Kidney tubule cell (primary cell): ENCODE measurements at regions not wholly inside any gene's neighbourhood (a gene's known extent, or its start where the extent isn't known, plus 50 kb on each side); places are given as distances from the start of the nearest gene placed in this dataset.

Experiments used
- DNase-seq: peaks from one replicate; pipeline ENCODE4 v3.0.0-alpha.2; 2018; ENCODE audit warnings: low spot score

DNA sequence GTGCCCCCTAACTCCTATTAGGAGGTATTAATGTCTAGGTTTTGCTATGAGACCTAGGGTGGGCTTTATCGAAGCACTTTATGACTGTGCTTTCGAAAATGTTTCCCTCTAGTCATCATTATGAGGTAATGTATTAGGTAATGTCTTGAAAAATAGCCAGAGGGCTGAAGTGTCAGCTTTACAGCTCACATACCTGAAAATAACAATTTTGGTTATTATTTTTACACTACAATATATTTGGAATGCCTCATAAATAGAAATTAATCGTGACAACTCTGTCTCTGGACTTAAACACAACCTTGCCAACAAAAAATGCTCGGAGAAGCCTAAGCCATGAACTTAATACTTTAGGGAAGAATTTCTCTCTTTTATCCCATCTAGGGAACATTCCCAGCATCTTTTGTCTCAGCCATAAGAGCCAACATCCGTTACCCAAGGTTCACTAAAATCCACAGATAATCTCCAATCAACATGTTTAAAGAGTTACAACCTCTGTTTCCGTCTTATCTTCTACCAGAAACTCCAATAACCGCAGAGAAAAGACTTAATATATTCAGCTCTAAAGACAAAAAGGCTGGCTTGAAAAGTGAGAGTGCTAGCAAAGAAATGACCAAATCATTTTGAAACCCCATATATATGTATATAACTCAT is 130.9 kb upstream of the RND3 start:
- peak; percentile 57 for DNase-seq

DNA sequence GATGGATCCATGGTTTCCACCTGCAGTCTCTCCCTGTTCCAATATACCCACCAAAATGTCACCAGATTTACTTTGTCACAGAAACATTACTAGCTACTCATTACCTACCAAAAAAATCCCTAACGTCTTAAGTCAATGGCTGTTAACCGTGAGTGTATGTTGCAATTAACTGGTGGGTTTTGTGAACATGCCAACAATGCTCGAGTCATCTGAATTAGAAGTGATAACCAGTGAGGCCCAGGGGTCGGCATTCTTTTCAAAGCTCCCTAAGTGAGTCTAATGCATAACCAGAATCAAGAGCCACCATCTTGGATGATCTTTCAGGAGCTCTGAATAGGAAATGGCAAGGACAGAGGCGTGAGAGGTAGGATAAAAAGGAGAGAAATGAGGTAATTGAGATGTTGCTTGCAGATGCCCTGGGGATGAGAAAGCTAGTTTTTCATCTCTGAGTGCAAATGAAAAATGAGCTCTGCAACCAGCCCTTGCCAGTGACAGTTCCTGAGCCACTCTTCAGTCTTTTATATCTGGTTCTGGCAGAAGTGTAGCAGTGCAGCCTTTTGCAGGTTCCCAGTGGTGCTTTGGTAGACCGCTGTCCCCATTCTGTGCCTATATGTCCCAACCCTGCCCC is 130.0 kb upstream of the RND3 start:
- DNase-seq: peak; percentile 72

GRCh38 chr2:150612957-150613710 is 125.7 kb upstream of the RND3 start:
- no peak for DNase-seq

- peak; percentile 71 for DNase-seq
Observed at GRCh38 chr2:150610670-150611279, 123.3 kb upstream of the RND3 start.

DNA sequence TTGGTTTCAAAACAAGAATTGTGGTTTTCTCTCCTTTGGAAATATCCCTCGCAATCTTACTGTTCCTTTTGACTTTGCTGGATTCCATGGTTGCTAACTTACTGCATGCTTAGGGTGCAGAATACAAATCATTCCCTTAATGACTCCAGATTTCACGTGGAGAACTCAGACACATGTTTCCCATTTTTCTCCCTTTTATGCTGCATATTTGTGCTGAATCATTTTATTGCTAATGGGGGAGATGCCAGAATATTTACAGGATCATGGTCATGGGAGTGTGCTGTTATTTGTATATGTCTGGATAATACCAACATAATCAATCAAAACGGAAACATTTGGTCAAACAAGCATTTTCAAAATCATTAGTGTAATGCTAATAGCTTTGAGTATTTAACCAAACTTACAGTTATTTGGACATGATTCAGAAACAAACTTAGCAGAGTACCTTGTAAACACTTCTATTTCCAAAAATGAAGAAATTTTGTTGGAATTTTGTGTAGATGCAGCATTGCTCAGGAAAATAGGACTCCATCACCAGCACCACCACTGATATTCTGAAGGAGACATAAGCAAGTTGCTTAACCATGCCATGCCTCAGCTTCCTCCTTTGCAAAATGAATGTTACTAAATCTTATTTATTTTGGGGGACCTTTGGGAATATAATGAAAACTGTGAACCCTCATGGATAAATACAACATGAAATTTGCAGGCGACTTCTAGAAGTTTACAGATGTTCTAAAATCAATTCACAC is 122.5 kb upstream of the RND3 start:
- no peak for DNase-seq

DNA sequence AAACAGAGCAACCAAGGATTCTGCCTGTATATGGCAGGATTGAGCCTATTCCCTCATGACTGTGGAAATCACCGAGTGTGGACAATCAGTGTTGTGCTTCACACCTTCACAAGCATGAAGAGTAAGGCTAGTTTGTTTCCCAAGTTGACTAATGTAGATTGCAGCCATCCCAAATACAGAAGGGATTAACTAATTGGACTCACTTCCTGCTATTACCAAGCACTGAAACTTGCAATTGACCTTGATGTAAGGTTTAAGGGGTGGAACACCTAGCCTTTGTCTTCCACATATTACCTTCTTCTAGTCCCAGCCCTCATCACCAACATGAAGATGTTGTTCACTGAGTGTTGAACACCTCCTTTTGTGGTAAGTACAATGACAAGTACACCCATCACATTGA is 120.9 kb upstream of the RND3 start:
- DNase-seq: peak; percentile 37

DNA sequence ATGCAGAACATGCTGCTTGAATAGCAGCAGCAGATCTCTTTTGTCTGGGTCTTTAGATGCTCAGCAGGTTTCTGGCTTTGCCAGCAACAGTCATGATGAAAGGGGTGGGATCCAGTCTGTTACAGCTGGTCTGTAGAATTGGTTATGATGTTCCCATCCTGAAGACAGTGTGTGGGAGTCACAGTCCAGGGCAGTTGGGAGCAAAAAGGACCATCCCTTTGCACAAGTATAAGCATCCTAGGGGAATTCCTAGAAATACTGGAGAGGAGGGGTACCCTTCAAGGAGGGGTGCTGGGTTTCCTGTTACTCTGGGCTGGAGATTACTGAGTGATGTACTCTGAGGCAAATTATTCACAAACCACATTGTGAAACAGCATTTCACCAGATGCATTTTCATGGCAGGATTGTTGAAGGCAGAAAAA is 119.9 kb upstream of the RND3 start:
- DNase-seq: peak; percentile 30

DNA sequence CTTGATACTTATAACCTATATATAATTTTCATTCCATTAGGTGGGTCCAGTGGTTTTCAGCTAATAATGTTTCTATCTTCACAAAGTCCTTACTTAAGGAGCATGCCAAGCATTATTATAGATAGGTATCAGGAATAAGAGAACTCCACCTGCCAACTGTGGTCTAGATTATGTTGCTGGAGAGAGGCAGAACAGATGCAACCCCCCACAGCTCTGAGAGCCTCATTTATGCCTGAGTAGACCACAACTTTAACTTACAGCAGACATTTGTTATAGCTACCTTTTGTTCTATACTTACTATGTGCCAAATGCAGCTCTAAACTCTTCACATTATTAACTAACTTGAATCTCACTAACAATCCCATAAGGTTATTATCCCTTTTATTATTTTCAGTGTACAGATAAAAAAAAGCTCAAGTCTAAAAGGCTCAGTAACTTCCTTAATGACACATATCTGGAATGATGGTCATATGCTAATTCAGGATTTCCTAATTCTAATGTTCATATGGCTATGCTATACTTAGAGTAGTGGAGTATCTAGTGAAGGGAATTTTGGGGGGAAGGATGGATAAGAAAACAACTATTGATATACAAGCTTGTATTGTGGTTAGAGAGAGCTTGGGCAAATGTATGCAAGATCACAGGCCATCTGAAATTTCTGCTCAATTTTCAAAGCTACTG is 119.1 kb upstream of the RND3 start:
- no peak for DNase-seq

GRCh38 chr2:150605664-150606063 is 118.2 kb upstream of the RND3 start:
- DNase-seq: no peak

DNA sequence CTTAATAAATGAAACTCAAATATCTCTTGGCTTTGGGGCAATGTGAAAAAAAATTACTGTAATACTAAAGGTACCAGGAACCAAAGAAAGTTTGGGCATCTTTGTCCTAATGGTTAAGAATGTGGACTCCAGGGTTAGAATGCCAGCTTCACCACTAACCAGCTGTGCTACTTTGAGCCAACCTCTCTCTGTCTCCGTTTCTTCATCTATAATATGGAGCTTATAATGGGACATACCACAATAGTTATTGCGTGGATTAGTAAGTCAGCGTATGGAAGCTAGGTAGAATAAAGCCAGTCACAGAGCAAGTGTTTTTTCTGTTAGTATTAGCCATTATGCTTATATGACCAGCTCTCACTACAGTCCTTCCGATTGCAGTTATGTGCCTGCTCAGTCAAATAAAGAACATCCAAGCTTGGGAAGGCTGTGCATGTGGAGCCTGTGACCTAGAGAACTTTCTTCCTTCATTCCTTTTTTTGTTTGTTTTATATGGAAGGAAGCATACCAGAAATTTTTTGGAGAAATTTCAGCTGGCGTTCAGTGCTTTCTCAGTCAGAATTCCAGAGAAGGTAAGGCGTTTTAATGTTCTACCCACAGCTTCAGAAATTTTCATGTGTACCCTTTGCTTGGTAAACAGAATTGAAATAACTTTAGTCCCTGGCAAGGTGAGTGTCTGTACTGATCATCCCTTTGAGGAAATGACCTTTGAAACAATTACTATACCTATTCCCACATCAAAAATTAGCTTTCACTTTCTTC is 114.0 kb upstream of the RND3 start:
- peak; percentile 60 for DNase-seq

DNA sequence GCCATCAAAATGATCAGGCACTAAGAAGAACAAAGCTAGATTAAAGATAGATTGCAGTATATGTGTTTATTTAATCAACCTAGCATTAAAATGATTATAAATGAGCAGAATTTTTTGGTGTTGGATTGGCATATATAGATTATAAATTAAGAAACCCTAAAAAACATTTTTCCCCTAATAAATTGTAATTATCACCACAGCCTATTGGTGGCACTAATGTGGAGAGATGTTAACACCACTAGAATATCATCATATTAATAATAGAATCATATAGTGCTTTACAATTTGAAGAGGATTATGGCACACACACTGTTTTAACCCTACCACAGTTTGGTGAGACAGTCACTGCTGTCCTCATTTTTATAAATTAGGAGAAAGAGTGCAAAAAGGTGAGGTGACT is 112.4 kb upstream of the RND3 start:
- no peak for DNase-seq

DNA sequence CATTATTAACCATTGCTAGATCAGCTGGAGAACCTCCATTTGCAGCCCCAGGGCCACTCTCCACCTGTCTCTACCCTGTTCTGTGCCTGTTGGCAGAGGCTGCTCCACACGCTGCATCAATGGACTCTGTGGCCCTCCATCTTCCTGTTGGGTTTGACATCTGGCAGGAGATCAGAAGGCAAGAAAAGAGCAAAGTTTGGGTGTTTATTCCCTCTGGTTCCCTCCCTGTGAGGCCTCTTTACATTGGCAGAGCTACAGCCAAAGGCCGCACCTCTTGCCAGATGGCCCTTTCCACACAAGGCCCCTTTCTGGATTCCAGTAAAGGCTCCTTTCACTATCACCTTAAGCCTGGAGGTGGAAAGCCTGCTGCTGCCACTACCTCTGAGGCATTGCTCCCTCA is 110.9 kb upstream of the RND3 start:
- no peak for DNase-seq

DNA sequence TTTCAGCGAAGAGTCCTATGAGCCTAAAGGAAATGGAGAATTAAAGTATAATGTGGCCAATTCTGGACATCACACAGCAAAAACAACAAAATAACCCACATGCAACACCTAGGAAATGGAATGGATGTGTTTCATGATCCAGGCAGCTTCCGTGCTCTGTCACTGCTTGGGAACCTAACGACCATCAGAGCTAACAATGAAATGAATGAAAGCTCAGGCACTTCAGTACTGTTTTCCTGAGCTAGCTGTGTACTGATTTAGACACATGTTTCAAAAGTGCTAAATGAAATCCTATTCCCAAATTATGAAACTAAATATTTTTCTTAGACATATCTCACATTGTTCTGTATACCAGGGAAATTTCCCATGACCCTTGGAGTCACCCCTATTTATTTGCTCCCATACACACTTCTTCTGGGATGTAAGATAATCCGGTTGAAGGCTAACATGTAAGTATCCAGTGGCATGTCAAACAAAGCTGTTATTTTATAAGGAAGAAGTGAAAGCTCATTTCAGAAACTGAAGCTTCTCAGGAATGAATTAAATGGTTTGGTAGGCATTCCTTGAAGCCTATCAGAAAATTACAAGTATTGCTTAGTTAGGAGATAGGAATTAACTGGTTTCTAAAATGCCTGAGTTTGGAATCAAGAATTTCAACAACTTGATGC is 108.5 kb upstream of the RND3 start:
- DNase-seq: no peak

DNA sequence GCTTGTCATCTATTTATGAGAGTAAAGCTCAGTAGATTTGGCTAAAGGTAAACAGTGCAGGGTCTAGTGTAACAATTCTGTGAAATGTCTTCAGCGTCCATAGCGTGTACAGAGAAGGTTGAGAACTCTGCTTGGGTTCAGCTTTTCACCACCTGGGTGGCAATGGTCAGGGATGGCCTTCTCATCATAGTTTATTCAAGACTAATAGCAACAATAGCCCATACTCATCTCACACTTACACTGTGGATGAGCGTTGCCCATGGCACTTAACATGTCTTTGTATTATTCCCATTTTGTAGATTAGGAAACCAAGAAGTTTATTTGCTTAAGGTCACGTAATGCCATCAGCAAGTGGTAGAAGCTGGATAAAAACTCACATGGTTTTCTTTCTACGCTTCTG is 106.8 kb upstream of the RND3 start:
- DNase-seq: no peak

GRCh38 chr2:150591496-150592285 is 104.2 kb upstream of the RND3 start:
- DNase-seq: peak; percentile 36

GRCh38 chr2:150589681-150590080 is 102.2 kb upstream of the RND3 start:
- DNase-seq: no peak

DNA sequence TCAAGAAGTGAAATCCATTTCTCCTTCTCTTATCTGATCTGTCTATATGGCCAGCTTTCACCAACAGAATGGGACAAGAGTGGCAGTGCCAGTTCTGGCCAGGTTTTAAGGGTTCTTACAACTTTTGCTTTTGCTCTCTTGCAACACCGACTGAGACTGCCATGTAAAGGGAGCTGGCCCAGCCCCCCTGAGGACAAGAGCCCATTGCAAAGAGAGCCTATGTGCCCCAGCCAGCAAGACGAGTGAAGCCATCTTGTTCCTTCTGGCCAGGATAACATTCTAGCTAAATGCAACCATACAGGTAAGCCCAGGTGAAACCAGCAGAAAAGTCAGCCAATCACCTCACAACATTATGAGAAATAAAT is 101.0 kb upstream of the RND3 start:
- no peak for DNase-seq

DNA sequence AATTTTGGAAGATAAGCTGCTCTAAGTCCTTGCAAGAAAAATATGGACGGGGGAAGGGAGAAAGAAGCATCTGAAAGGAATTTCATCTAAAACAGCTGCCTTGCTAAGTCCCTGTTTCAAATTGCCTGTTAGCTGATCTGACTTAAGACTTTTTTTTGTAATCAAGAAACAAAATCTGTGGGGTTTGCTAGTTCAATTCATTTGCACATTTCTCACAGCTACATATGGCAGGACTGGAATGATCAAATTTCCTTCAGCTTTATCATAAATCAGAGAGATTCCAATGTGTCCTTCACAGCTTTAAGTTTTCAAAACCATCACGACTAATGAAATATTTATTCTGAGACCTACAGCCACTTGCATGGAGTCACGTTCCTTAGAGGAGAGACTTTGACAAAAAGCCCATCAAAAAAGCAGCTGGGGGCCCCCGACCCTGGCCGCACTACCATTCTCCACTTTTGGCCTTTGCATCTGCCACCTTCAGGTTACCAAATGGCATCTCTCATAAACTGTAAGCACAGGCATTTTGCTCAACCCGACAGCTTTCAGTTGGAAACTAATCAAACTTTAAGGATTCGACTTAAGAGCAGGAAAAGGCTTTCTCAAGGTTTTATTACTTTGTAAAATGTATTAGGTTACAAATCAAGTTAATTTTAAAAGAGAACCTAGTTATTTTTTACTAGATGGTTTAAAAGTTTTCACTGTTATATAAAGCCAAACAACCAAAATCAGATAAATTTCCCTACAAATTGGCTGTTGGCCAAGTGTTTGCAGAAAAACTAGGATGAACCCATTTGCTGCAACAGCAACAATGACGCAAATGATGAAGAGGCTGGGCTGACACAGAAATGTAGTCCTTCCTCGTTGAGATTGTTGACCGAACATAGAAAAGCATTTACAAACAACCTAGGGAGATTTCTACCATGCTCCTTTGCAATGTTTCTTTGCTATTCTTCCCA is 100.4 kb upstream of the RND3 start:
- DNase-seq: no peak
